ENCODE measurements at regions not wholly inside any gene's neighbourhood (a gene's known extent, or its start where the extent isn't known, plus 50 kb on each side); places are given as distances from the start of the nearest gene placed in this dataset.

GRCh38 chr7:140262242-140262903 lies 85.6 kb upstream of the KDM7A start:
- no peak for TF ChIP-seq EZH2 (IDR thresholded peaks at IDR 0.05; ENCODE audit: low read length, missing control alignments)
- TF ChIP-seq CTCF (conservative IDR thresholded peaks at IDR 0.05 in 1 of 2, IDR thresholded peaks at IDR 0.05 in 1 of 2; ENCODE audit: low read depth in 1 of 2, low read length in 2 of 2): no peak
- Histone ChIP-seq H4K20me1 (ENCODE audit: control insufficient read depth, extremely low read depth, insufficient read depth, low read length) (no peaks in the 10 kb centered on the region), H3K4me2 (ENCODE audit: extremely low read depth, insufficient read depth, low read length) (no peak overlapping the region)

GRCh38 chr7:140261522-140261921 lies 84.7 kb upstream of the KDM7A start:
- H2AFZ ChIP-seq (ENCODE audit: low read length): no peak overlapping the region
- H3K27me3 ChIP-seq (ENCODE audit: control insufficient read depth, insufficient read depth, low read length): no peaks in the 10 kb centered on the region
- H3K27ac ChIP-seq (ENCODE audit: insufficient read depth, low read length): no peak overlapping the region
- H3K79me2 ChIP-seq (ENCODE audit: control insufficient read depth, insufficient read depth, low read length): no peaks in the 10 kb centered on the region
- no peaks in the 10 kb centered on the region for H3K4me1 ChIP-seq (ENCODE audit: control insufficient read depth, extremely low read depth, insufficient read depth, low read length)
- no peak for DNase-seq (ENCODE audit: low read depth in 2 of 2)
- no peaks in the 10 kb centered on the region for H4K20me1 ChIP-seq (ENCODE audit: control insufficient read depth, extremely low read depth, insufficient read depth, low read length)
- H3K4me3 ChIP-seq (replicated peaks in 1 of 4; ENCODE audit: control extremely low read depth in 1 of 4, insufficient read depth in 1 of 4, low read depth in 3 of 4, low read length in 4 of 4): no peak overlapping the region
- TF ChIP-seq EZH2 (IDR thresholded peaks at IDR 0.05; ENCODE audit: low read length, missing control alignments) (no peak), CTCF (conservative IDR thresholded peaks at IDR 0.05 in 1 of 2, IDR thresholded peaks at IDR 0.05 in 1 of 2; ENCODE audit: low read depth in 1 of 2, low read length in 2 of 2) (no peak)
- no peak overlapping the region for H3K4me2 ChIP-seq (ENCODE audit: extremely low read depth, insufficient read depth, low read length)
- H3K9me3 ChIP-seq (ENCODE audit: control insufficient read depth, insufficient read depth, low read depth, low read length): no peaks in the 10 kb centered on the region
- no peak overlapping the region for H3K9ac ChIP-seq (ENCODE audit: insufficient read depth, low read length)
- H3K36me3 ChIP-seq (ENCODE audit: control insufficient read depth, insufficient read depth, low read length): no peaks in the 10 kb centered on the region

More at GRCh38 chr7:140262242-140262903, 85.6 kb upstream of the KDM7A start:
- H2AFZ ChIP-seq (ENCODE audit: low read length): no peak overlapping the region
- no peaks in the 10 kb centered on the region for H3K9me3 ChIP-seq (ENCODE audit: control insufficient read depth, insufficient read depth, low read depth, low read length)
- H3K79me2 ChIP-seq (ENCODE audit: control insufficient read depth, insufficient read depth, low read length): no peaks in the 10 kb centered on the region
- no peak for DNase-seq (ENCODE audit: low read depth in 2 of 2)
- H3K27me3 ChIP-seq (ENCODE audit: control insufficient read depth, insufficient read depth, low read length): no peaks in the 10 kb centered on the region
- no peak overlapping the region for H3K4me3 ChIP-seq (replicated peaks in 1 of 4; ENCODE audit: control extremely low read depth in 1 of 4, insufficient read depth in 1 of 4, low read depth in 3 of 4, low read length in 4 of 4)
- H3K4me1 ChIP-seq (ENCODE audit: control insufficient read depth, extremely low read depth, insufficient read depth, low read length): no peaks in the 10 kb centered on the region
- H3K9ac ChIP-seq (ENCODE audit: insufficient read depth, low read length): no peak overlapping the region
- no peak overlapping the region for H3K27ac ChIP-seq (ENCODE audit: insufficient read depth, low read length)
- no peaks in the 10 kb centered on the region for H3K36me3 ChIP-seq (ENCODE audit: control insufficient read depth, insufficient read depth, low read length)

GRCh38 chr7:140261105-140261486 lies 84.3 kb upstream of the KDM7A start:
- no peaks in the 10 kb centered on the region for H3K27me3 ChIP-seq (ENCODE audit: control insufficient read depth, insufficient read depth, low read length)
- H3K4me1 ChIP-seq (ENCODE audit: control insufficient read depth, extremely low read depth, insufficient read depth, low read length): no peaks in the 10 kb centered on the region

More at GRCh38 chr7:140261105-140261486, 84.3 kb upstream of the KDM7A start:
- H3K9ac ChIP-seq (ENCODE audit: insufficient read depth, low read length): no peak overlapping the region
- no peak overlapping the region for H3K27ac ChIP-seq (ENCODE audit: insufficient read depth, low read length)
- TF ChIP-seq EZH2 (IDR thresholded peaks at IDR 0.05; ENCODE audit: low read length, missing control alignments): no peak
- no peak for TF ChIP-seq CTCF (conservative IDR thresholded peaks at IDR 0.05 in 1 of 2, IDR thresholded peaks at IDR 0.05 in 1 of 2; ENCODE audit: low read depth in 1 of 2, low read length in 2 of 2)
- no peak overlapping the region for H3K4me3 ChIP-seq (replicated peaks in 1 of 4; ENCODE audit: control extremely low read depth in 1 of 4, insufficient read depth in 1 of 4, low read depth in 3 of 4, low read length in 4 of 4)
- no peaks in the 10 kb centered on the region for H3K9me3 ChIP-seq (ENCODE audit: control insufficient read depth, insufficient read depth, low read depth, low read length)
- H2AFZ ChIP-seq (ENCODE audit: low read length): no peak overlapping the region
- DNase-seq (ENCODE audit: low read depth in 2 of 2): no peak
- H3K4me2 ChIP-seq (ENCODE audit: extremely low read depth, insufficient read depth, low read length): no peak overlapping the region
- no peaks in the 10 kb centered on the region for H3K36me3 ChIP-seq (ENCODE audit: control insufficient read depth, insufficient read depth, low read length)
- H3K79me2 ChIP-seq (ENCODE audit: control insufficient read depth, insufficient read depth, low read length): no peaks in the 10 kb centered on the region
- no peaks in the 10 kb centered on the region for H4K20me1 ChIP-seq (ENCODE audit: control insufficient read depth, extremely low read depth, insufficient read depth, low read length)
